ENCODE measurements at regions not wholly inside any gene's neighbourhood (a gene's known extent, or its start where the extent isn't known, plus 50 kb on each side); places are given as distances from the start of the nearest gene placed in this dataset.
"Not testable (repeated sequence)": the region's sequence is repeated elsewhere in the genome, so short reads cannot be mapped to it uniquely, and the experiment has no call there.

GRCh38 chr1:168490306-168490705 lies 53.5 kb downstream of the XCL2 start:
- DNase-seq (ENCODE audit: low spot score): no peak

DNA sequence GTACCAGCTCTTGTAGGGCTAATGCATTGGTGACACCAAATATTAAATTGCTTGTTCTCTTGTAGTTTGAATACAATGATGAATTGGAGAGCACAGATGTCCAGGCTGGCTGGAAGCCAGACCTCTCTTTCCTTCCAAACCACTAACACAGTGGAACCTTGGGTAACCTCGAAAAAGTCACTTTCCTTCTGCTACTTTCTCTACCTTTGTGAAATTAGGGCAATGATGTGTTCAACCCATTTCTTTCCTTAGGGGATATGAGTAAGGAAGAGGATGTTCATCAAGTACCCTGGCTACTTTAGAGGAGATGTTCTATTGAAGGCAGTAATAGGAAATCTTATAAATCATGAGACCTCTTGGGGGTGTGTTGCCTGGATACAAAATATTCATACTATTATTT lies 55.7 kb downstream of the XCL2 start:
- DNase-seq (ENCODE audit: low spot score): no peak

DNA sequence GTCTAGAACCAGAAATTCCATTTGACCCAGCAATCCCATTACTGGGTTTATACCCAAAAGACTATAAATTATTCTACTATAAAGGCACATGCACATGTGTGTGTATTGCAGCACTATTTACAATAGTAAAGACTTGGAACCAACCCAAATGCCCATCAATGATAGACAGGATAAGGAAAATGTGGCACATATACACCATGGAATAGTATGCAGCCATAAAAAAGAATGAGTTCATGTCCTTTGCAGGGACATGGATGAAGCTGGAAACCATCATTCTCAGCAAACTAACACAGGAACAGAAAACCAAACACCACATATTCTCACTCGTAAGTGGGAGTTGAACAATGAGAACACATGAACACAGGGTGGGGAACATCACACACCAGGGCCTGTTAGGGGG lies 57.0 kb downstream of the XCL2 start:
- DNase-seq (ENCODE audit: low spot score): not testable (repeated sequence)

DNA sequence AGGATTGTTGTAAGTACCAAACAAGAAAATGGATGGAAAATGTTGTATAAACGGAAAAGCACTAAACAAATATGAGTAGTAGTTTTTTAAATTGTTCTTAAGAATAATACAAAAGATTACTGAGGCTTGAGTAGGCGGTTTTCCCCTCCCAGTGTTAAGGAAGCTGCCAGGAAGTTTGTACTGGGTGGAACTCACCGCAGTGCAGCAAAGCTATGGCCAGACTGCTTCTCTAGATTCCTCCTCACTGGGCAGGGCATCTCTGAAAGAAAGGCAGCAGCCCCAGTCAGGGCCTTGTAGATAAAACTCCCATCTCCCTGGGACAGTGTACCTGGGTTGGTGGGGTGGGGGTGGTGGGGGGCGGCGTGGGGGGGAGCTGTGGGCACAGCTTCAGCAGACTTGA lies 58.7 kb downstream of the XCL2 start:
- no peak for DNase-seq (ENCODE audit: low spot score)

DNA sequence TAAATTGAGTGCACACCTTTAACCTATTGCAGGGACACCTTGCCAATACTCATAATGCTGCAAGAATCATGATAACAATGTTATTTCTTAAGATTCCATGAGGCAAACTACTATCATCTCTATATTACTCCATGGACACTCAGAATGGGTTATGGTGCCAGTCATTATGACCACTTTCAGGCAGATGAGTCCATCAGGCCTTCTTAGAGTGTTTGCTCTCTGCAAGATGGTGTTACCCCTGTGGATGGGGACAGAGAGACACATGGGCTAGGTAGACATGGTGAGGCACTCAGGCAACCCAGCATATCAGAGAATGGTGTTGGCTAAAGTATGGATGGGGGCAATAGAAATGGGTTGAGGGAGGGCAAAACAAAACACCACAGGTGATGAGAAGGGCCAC lies 59.7 kb downstream of the XCL2 start:
- DNase-seq (ENCODE audit: low spot score): no peak

DNA sequence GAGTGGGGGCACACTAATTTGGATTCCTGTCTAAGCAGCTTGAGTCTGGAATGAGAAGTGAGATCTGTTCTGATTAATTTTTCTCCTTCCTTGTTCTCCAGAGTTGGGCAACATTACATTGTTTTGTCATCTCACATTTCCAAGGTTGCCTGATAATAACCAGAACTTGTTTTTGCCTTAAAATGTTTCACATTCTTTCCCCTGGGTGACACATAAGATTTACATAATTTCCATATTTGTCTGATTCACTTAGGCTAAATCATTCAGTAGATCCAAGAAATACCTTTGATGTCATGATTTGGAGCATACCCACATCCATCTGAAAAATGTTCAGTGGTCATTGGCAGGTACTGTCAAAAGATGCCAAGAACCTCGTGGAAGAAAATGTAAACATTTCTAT lies 60.3 kb downstream of the XCL2 start:
- no peak for DNase-seq (ENCODE audit: low spot score)

DNA sequence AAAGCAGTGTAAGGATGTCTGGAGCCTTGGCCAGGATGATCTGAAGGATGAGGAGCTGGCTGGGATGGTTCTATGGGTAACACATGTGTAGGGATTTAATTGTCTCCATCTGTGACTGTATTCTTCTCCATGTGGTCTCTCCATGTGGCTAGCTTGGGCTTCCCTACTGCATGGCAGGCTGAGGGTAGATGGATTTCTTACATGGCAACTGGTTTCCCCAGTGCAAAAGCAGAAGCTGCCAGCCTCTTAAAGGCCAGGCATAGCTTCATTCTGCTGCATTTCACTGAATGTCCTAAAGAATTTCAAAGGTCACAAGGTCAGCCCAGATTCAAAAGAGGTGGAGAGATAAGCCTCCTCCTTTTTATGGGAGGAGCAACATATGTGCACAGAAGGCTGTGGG lies 61.7 kb downstream of the XCL2 start:
- no peak for DNase-seq (ENCODE audit: low spot score)

DNA sequence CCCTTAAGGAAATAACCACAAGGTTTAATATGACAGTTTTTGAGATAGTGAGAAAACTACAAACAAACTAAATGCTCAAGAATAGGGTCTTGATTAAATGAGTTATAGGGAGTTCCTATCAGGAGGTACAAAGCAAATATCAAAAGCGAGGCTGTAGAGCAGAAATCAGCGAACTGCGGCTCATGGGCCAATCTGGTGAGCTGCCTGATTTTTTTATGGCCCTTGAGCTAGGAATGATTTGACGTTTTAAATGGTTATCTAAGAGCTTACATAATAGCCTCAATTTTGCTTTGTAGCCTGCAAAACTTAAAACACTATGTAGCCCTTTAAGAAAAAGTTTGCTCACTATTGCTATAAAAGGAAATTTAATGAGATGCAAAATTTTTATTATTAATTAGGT lies 62.2 kb downstream of the XCL2 start:
- DNase-seq (ENCODE audit: low spot score): no peak

- DNase-seq (ENCODE audit: low spot score): no peak
These were observed 62.8 kb downstream of the XCL2 start for GRCh38 chr1:168480997-168481396.

DNA sequence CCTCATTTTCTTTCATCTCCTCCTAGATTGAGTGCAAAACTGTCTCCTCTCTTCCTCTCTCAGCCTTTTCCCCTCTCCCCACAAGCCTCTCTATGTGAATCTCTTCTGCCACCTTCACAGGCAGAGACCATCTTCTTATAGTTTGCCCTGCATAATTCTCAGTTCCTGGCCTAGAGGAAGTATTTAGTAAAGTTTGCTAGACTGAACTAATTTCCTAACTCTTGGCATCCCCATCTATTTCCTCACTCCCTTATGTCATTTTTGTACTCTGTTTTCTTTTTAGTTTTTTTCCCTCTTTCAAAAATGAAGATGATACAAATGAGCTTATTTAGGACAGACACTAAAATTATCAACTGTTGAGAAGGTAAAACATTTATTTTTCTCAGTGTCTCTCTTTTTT lies 66.0 kb downstream of the XCL2 start:
- DNase-seq (ENCODE audit: low spot score): no peak

GRCh38 chr1:168476588-168477385 lies 67.0 kb downstream of the XCL2 start:
- no peak for DNase-seq (ENCODE audit: low spot score)

DNA sequence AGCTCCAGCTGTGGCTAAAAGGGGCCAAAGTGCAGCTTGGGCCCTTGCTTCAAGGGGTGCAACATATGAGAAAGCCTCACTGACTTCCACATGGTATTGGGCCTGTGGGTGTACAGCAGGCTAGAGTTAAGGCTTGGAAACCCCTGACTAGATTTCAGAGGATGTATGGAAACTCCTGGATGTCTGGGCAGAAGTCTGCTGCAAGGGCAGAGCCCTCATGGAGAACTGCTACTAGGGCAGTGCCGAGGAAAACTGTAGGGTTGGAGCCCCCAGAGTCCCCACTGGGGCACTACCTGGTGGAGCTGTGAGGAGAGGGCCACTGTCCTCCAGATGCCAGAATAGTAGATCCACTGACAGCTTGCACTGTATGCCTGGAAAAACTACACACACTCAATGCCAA lies 69.5 kb downstream of the XCL2 start:
- DNase-seq (ENCODE audit: low spot score): no peak

DNA sequence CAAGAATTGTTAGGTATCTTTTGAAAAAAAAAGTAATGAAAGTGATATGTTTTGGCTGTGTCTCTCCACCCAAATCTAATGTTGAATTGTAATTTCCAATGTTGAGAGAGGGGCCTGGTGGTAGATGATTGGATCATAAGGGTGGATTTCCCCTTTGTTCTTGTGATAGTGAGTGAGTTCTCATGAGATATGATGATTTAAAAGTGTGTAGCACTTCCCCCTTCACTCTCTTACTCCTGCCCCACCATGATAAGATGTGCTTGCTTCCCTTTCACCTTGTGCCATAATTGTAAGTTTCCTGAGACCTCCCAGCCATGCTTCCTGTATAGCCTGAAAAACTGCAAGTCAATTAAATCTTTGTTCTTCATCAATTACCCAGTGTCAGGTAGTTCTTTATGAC lies 70.7 kb downstream of the XCL2 start:
- DNase-seq (ENCODE audit: low spot score): no peak

DNA sequence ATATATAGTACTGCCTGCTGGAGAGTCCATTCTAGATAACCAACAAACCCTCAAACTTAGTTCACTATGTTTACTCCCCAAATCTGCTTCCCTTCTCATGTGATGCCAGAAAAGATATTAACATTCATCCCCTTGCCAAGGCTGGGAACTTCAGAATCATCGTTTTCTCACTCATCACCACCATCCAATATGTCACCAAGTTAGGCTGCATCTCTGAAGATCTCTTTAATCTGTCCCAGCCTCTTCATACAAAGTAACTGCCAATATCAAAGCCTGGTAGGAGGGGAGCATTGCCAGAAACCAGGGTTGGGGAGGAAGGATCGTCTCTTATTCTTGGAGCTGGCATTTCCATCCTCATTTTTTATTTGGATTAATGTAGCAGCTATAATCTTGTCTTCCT lies 71.6 kb downstream of the XCL2 start:
- no peak for DNase-seq (ENCODE audit: low spot score)

DNA sequence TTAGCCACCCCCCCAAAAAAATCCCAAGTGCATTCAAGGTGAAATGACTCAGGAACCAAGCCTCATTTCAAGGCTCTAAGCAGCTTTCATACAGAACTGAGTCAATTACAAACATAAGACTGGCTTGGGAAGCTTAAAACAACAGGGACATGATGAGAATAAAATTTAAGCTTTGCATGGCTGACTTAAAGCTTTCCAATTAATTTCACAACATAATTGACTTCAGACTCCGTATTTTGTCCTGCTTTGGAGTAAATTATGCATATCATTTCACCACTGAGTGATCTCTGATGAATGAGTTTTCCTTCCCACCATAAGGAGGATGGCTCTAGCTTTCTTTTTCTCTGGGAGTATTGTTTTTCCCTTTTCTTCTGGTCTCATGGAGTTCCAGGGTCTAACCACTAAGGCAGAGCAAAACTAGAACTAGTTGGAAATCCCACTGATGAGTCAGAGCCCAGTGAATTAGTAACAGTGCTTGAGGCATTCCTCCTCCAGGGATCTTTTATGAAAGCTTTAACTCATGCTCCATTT lies 72.8 kb downstream of the XCL2 start:
- DNase-seq (ENCODE audit: low spot score): no peak

- DNase-seq (ENCODE audit: low spot score): peak; percentile 68
These were observed 74.1 kb downstream of the XCL2 start for GRCh38 chr1:168469690-168470089.

DNA sequence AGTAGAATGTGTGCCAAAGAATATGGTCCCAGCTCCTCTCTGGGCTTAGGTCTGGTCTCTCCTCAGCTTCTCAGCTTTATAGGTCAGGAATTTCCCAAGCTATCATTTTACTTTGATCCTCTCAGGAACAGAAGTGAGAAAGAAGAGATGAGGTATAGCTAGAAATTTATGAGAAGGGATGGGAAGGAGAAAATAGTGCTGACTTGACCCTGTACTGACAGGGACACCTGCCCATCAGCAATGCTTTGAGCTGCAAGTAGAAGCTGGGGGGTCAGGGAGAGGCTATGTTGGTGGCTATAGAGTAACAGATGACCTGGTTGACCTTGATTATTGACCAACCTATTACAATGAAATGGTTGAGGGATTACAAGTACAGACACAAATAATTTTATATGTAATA lies 75.0 kb downstream of the XCL2 start:
- DNase-seq (ENCODE audit: low spot score): no peak

- DNase-seq (ENCODE audit: low spot score): no peak
These were observed 75.6 kb downstream of the XCL2 start for GRCh38 chr1:168468042-168468809.

- DNase-seq (ENCODE audit: low spot score): peak; percentile 58
These were observed 76.3 kb downstream of the XCL2 start for GRCh38 chr1:168467452-168467851.

DNA sequence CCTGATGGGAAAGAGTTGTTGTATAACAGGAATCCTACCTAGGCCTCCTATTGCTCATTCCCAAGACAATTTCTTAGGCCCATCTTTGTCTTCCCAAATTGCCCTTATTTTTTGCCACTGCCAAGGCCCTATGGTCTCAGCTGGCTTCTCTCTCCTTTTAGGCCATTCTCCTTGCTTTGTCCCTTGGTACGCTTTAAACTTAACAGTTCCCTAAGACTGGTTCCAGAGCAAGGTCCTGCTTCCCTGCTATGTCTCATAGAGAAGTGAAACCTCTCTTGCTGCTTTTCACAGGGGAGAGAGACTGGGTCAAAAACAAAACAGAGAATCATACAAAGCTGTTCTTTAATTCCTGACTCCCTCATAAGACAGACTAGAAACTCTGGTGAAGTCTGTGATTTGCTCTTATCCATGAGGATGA lies 77.1 kb downstream of the XCL2 start:
- no peak for DNase-seq (ENCODE audit: low spot score)

DNA sequence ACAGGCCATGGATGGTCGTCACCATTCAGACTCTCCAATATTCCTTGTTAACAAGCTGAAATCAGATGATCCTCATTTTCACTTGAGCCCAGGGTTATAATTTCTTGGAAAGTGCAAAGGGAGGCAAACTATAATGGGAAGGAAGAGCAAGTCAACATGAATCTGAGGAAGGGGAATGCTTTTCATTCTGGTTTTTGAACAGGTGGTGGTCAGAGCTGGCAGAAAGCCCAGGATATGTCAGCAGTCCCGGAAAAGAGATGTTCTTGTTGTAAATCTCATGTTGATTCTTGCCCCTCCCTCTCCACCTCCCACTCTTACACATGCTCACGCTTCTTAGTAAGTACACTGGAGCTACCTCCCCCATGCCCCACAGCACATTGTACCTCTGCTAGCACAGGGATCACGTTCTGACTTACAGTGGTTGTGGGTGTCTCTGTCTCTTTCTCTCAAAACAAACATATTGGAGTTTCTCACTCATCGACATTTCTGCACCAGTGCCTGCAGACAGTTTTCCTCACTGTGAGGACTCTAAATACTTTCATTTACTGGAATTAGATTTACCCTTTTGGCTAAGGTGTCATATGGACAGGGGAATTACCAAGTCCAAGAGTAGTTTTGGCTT lies 77.6 kb downstream of the XCL2 start:
- peak; percentile 61 for DNase-seq (ENCODE audit: low spot score)

GRCh38 chr1:168461108-168461507 lies 82.7 kb downstream of the XCL2 start:
- not testable (repeated sequence) for DNase-seq (ENCODE audit: low spot score)

DNA sequence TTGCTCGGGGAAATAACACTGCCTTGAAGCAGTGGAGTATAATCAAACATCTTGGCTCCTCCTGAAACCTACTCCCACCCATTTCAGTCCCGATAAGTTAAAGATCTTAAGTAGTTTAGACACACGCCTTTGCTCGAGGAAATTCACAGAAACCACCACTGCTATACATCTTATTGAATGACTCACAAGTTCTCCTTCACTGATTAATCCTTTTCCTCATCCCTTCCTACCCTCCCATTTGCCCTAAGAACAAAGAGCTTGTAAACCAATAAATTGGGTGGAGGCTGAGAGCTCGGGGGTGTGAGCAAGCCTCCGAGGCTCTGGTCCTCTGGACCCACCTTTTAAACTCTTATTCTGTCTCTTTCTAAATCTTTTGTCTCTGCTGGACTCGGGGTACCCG lies 86.5 kb downstream of the XCL2 start:
- not testable (repeated sequence) for DNase-seq (ENCODE audit: low spot score)
